ENCODE measurements at regions not wholly inside any gene's neighbourhood (a gene's known extent, or its start where the extent isn't known, plus 50 kb on each side); places are given as distances from the start of the nearest gene placed in this dataset.

- TF ChIP-seq, protein P1, sequence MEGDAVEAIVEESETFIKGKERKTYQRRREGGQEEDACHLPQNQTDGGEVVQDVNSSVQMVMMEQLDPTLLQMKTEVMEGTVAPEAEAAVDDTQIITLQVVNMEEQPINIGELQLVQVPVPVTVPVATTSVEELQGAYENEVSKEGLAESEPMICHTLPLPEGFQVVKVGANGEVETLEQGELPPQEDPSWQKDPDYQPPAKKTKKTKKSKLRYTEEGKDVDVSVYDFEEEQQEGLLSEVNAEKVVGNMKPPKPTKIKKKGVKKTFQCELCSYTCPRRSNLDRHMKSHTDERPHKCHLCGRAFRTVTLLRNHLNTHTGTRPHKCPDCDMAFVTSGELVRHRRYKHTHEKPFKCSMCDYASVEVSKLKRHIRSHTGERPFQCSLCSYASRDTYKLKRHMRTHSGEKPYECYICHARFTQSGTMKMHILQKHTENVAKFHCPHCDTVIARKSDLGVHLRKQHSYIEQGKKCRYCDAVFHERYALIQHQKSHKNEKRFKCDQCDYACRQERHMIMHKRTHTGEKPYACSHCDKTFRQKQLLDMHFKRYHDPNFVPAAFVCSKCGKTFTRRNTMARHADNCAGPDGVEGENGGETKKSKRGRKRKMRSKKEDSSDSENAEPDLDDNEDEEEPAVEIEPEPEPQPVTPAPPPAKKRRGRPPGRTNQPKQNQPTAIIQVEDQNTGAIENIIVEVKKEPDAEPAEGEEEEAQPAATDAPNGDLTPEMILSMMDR (IDR thresholded peaks at IDR 0.05) = no peak
- no peak for TF ChIP-seq POLR2A (IDR thresholded peaks at IDR 0.05)
Measured at GRCh38 chr5:93890657-93891056, 149.3 kb upstream of the POU5F2 start.
